Left ventricle myocardium superior (tissue), 1 donor: ENCODE measurements at regions not wholly inside any gene's neighbourhood (a gene's known extent, or its start where the extent isn't known, plus 50 kb on each side); places are given as distances from the start of the nearest gene placed in this dataset.
A peak's percentile ranks its signal among the peaks of the same experiment; 100 is the strongest.
"Not testable (repeated sequence)": the region's sequence is repeated elsewhere in the genome, so short reads cannot be mapped to it uniquely, and the experiment has no call there.

Experiments
- ATAC-seq: fragments of 200-7000 bp; cut with Tn5 transposase; one replicate; pipeline ENCODE4 v1.9.1; 2020; ENCODE audit warnings: mild to moderate bottlenecking, moderate library complexity
- DNase-seq: peaks from one replicate; pipeline ENCODE4 v3.0.0-alpha.2; 2020
- intact Hi-C: fragments of 100-400 bp; cut with micrococcal nuclease; formaldehyde crosslinking; loops from one replicate; pipeline ENCODE4 v1.11.0; 2022
- donor health status: DM: no; HTN: yes; CAD: no; lungs with severe emphysema.

- intact Hi-C loops = no loop called here
- DNase-seq = no peak
- ATAC-seq = no peak
Measured at GRCh38 chr4:95898226-95898625, 58.3 kb downstream of the PDHA2 start.

DNA sequence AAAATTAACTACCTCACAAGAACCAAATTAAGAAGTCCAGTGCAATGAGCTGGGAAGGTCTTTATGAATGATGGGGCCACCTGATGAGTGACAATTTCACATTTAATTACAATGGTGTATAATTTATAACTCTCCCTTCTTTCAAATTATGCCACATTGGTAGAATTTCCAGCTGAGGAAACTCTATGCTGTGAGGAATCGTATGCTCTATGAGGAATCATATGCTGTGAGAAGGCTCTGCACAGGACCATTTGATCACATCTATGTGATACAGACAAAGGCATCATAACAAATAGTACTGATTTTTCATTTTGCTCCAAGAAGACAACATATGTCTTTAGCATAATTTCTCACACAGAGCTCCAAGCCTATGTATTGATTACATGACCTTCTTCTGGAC, 69.3 kb downstream of the PDHA2 start:
- no peak for DNase-seq
- intact Hi-C loops = no loop called here
- no peak for ATAC-seq

DNA sequence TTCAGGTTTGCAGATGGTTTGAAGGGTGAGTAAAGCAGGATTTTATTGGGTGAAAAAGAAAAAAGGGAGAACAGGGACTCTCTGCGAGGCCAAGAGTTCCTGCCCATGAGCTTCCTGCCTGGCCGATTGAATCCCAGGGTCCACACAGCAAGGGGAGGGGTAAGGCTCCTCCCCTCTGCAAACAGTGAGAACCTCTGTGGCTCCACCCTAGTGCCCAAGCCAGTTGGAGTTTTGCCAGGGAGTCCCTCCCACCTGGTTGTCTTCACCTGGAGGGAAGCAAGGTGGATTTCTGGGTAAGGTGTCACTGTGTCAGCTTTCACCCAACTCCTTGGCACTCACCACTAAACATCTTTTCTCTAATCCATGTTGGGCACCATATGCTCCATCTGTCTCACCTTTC, 70.9 kb downstream of the PDHA2 start:
- DNase-seq (no peak), ATAC-seq (no peak)
- intact Hi-C loops = no loop called here

DNA sequence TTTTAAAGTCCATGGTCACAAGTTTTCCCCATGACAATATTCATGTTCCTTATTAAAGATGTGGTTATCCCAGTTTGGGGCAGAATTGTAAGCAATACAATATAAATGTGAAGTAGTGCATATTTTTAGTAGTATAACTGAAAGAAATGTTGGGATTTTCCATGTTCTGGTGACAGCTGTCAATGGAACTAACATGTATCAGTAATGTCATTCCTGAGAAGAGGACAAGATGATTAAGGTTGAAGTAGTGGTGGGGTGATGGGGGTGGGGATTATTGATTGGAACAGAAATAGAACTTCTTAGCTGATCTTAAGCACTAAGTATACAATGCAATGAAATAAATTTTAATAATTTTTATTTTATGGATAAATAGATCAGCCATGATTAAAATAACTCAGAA, 81.6 kb downstream of the PDHA2 start:
- intact Hi-C loops = no loop called here
- ATAC-seq = no peak

DNA sequence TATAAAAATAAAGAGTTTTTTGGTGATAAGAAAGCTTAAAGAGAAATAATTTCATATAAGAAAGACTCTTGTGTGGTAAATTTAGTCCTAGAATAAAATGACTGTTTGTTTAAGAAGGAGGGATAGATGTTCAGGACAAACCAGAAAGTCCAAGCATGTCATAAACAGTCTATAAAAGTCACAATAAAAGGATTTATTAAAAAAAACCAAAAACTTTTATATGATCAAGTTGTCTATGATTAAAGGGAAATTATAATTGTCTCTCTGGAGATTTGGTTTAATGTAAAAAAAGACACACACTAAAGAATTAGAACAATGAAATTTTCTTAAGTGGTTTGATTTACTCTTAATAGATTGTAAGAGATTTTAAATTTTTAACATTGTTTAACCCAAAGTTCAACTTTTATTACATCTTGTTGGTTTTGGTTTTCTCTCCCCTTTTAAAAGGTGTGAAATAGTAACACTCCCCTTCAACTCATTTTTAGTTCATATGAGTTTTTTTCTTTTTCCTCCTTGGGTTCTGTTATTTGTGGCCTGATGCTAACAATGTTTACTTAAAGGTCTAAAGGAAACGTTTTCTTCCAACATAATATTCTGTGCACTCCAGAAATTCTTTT, 89.7 kb downstream of the PDHA2 start:
- intact Hi-C loops = no loop called here
- ATAC-seq (no peak), DNase-seq (no peak)

More for the DNA sequence above, 81.6 kb downstream of the PDHA2 start:
- DNase-seq = no peak

DNA sequence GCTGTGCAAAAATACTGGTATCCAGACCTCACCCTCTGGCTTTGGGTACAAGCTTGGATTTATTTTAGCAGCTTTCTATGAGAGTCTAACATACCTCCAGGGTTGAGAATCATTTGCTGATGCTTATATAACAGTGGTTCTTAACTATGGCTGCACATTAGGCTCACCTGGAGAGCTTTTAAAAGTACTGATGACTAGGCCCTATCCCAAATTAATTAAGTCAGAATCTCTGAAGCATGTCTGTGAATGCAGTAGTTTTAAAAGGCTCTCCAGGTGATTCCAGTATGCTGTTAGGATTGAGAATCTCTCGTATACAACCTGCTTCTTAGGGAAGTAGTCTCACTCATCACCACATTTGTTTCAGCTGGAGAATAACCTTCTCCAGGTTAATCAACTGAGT, 99.2 kb downstream of the PDHA2 start:
- no peak for ATAC-seq
- DNase-seq = no peak
- intact Hi-C loops = no loop called here

DNA sequence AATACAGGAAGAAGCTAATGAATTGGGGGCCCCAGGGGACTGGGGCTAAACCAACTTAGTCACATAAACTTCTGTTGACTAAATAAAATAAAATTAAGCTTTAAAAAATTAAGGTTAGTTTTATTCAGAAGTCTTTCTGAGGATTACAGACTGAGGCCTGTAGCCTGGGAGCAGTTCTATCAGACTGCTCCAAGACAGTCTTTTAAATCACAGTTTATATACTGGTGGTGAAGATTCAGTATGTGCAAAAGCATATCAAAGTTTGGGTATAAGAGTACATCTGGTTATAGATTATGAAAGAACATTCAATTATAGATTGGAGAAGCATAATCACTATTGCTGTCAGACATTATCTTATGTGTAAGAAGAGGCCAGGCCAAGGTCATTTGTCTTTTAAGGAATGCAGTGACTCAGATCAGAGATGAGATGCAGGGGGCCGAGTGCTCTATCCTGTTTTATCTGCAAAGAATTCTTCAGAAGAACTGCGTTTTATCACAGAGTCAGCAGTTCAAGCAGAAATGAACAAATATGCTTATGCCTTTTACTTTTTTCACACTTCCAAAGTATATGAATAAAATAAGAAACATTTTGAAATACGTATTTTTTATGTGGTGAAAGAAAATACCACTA, 109.4 kb downstream of the PDHA2 start:
- DNase-seq = no peak
- no peak for ATAC-seq
- intact Hi-C loops = no loop called here

- ATAC-seq (no peak), DNase-seq (no peak)
- intact Hi-C loops = no loop called here
Measured at GRCh38 chr4:95949808-95950207, 109.9 kb downstream of the PDHA2 start.

GRCh38 chr4:95952538-95952937, 112.6 kb downstream of the PDHA2 start:
- ATAC-seq, DNase-seq, intact Hi-C loops: not testable (repeated sequence)

GRCh38 chr4:95956094-95956493, 116.2 kb downstream of the PDHA2 start:
- ATAC-seq (no peak), DNase-seq (no peak)
- intact Hi-C loops = no loop called here

- DNase-seq (no peak), ATAC-seq (no peak)
- intact Hi-C loops = no loop called here
Measured at GRCh38 chr4:95957054-95957453, 117.2 kb downstream of the PDHA2 start.

GRCh38 chr4:95957759-95958158, 117.9 kb downstream of the PDHA2 start:
- intact Hi-C loops = no loop called here
- ATAC-seq = no peak
- no peak for DNase-seq

DNA sequence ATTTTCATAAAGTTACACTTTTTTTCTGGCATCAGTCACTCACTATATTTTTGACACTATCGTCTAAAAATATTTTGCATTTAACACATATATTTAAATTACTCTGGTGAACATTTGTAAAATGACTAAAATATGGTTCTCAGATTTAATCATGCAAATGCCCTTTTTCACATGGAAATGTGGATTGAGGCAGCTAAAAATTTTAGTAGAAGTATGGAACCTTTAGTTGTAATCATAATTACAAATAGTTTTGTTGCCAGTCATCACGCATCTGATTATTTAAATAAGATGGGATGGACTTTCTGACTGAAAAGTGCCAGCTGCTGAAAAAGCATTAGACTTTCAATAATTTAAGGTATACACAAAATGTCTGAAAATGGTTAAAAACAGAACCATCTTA, 119.3 kb downstream of the PDHA2 start:
- intact Hi-C loops = no loop called here
- no peak for ATAC-seq
- DNase-seq = no peak

- ATAC-seq (no peak), DNase-seq (no peak)
- intact Hi-C loops = no loop called here
Measured at GRCh38 chr4:95959633-95960032, 119.7 kb downstream of the PDHA2 start.

DNA sequence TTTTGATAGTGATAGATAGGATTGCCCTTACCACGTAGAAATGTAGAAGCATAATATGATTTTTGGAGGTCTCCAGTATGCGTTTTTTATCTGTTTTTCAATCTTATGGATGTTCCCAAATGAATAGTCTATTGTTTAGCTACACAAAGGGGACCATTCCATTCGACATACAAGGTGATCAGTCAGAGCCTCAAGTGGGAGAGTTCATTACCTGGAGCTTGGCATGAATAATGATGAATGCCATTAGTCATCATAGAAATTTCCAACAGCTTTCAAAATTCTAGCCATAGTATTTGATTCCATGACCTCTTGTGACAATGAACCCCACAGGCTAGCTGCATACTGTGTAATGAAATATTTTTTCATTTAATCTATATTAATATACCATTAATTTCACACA, 123.6 kb downstream of the PDHA2 start:
- intact Hi-C loops = no loop called here
- ATAC-seq (no peak), DNase-seq (no peak)

- peak; percentile 98 for ATAC-seq
- DNase-seq = peak; percentile 47
Measured at GRCh38 chr4:95979961-95980876, 140.3 kb downstream of the PDHA2 start.

GRCh38 chr4:95980877-95981360, 141.0 kb downstream of the PDHA2 start:
- peak; percentile 76 for ATAC-seq
- intact Hi-C loops = no loop called here
- DNase-seq = peak; percentile 31

More at GRCh38 chr4:95979961-95980876, 140.3 kb downstream of the PDHA2 start:
- intact Hi-C loops = no loop called here

- ATAC-seq (peak; percentile 12), DNase-seq (no peak)
Measured at GRCh38 chr4:95981591-95981990, 141.7 kb downstream of the PDHA2 start.

GRCh38 chr4:95982516-95982915, 142.6 kb downstream of the PDHA2 start:
- DNase-seq (no peak), ATAC-seq (no peak)
- intact Hi-C loops = no loop called here

More at GRCh38 chr4:95981591-95981990, 141.7 kb downstream of the PDHA2 start:
- intact Hi-C loops = no loop called here

GRCh38 chr4:95984081-95984480, 144.2 kb downstream of the PDHA2 start:
- no peak for DNase-seq
- intact Hi-C loops = no loop called here
- no peak for ATAC-seq
